ENCODE measurements at regions not wholly inside any gene's neighbourhood (a gene's known extent, or its start where the extent isn't known, plus 50 kb on each side); places are given as distances from the start of the nearest gene placed in this dataset.

DNA sequence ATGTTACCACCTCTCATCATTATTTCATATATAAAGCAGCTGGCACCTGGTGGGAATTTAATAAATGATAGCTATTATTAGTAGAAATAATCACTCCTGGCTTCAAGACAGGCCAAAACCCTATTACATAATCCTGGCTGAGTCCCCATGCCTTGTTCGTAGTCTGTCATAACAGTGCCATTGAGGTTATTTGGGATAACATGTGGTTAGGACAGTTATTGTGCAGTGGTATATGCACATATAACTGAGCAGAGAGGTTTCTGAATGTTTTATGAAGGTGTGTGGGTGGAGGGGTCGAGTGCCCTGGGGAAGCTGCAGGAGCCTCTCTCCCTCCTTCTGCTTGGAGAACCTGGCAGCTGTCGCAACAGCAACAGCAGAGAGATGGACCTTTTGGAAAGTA, 162.4 kb upstream of the NABP1 start:
- Histone ChIP-seq H3K4me1 (ENCODE audit: low read depth) (no peaks in the 10 kb centered on the region), H3K36me3 (ENCODE audit: low read depth) (no peaks in the 10 kb centered on the region), H3K9me3 (no peaks in the 10 kb centered on the region), H3K4me3 (no peak overlapping the region)
- TF ChIP-seq, protein P1, sequence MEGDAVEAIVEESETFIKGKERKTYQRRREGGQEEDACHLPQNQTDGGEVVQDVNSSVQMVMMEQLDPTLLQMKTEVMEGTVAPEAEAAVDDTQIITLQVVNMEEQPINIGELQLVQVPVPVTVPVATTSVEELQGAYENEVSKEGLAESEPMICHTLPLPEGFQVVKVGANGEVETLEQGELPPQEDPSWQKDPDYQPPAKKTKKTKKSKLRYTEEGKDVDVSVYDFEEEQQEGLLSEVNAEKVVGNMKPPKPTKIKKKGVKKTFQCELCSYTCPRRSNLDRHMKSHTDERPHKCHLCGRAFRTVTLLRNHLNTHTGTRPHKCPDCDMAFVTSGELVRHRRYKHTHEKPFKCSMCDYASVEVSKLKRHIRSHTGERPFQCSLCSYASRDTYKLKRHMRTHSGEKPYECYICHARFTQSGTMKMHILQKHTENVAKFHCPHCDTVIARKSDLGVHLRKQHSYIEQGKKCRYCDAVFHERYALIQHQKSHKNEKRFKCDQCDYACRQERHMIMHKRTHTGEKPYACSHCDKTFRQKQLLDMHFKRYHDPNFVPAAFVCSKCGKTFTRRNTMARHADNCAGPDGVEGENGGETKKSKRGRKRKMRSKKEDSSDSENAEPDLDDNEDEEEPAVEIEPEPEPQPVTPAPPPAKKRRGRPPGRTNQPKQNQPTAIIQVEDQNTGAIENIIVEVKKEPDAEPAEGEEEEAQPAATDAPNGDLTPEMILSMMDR (IDR thresholded peaks at IDR 0.05), result no peak
- intact Hi-C loops (cut with DNase I, micrococcal nuclease), result loop anchor here in 1 of 2 donors (10.0 kb wide), 1 partner anchor 351 kb away; no protein-coding TSS in a partner anchor
- DNase-seq (no peak), ATAC-seq (no peak)

DNA sequence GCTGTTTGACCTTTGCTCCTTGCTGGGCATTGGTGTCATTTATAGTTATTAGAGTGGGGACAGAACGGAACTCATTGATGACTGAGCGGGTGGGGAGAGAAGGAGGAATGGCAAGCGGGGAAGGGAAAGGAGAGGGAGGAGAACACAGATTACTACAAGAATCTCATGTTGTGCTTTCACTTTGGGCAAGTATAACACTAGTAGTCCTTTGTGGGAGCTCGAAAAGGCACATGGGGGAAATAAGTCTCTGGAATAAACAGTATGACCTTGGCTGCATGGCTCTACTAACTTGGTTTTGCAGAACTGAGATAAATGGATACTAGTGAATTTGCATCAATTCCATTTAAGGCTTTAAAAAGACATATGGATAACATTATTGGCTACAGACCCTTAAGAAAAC, 161.7 kb upstream of the NABP1 start:
- no peak for DNase-seq
- H3K36me3 ChIP-seq (ENCODE audit: low read depth), result no peaks in the 10 kb centered on the region
- H3K9me3 ChIP-seq, result no peaks in the 10 kb centered on the region
- H3K4me1 ChIP-seq (ENCODE audit: low read depth), result no peaks in the 10 kb centered on the region
- no peak overlapping the region for H3K4me3 ChIP-seq
- no peak for ATAC-seq
- TF ChIP-seq, protein P1 (IDR thresholded peaks at IDR 0.05), result no peak
- intact Hi-C loops (cut with DNase I, micrococcal nuclease), result loop anchor here in 1 of 2 donors (10.0 kb wide), 1 partner anchor 351 kb away; no protein-coding TSS in a partner anchor

DNA sequence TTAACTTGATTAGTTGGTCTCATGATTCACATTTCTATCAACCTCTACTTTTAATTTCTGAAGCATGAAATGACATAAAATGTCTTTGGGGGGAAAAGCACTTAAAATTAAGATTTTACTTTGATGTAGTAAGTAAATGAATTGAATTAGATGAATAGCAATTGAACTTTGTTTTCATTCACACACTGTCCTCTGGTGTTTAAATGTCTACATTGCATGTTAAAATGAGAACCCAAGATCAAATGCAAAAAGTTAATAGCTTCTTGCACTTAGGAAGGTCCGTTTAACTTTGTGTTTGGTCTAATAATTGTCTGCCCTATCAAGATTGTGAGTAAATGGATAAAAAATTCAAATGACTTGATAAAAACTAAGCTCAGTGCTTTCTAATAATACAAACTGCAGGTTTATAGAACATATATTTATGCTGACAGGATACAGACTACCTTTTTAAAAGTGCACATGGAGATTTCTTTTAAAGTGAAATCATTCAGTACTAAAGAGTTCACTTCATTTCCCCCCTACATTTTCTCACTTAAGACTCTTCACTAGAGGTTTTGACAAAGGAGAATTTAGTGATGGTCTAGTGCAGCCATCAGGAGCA, 156.2 kb upstream of the NABP1 start:
- Histone ChIP-seq H3K4me1 (ENCODE audit: low read depth) (no peaks in the 10 kb centered on the region), H3K9me3 (no peaks in the 10 kb centered on the region), H3K4me3 (no peak overlapping the region), H3K36me3 (ENCODE audit: low read depth) (no peaks in the 10 kb centered on the region)
- TF ChIP-seq, protein P1 (IDR thresholded peaks at IDR 0.05), result peak; percentile 37
- no peak for ATAC-seq
- DNase-seq, result no peak
- intact Hi-C loops (cut with DNase I, micrococcal nuclease), result loop anchor here in 1 of 2 donors (5.0 to 10.0 kb wide), 2 partner anchors 354 to 467 kb away; no protein-coding TSS in a partner anchor

DNA sequence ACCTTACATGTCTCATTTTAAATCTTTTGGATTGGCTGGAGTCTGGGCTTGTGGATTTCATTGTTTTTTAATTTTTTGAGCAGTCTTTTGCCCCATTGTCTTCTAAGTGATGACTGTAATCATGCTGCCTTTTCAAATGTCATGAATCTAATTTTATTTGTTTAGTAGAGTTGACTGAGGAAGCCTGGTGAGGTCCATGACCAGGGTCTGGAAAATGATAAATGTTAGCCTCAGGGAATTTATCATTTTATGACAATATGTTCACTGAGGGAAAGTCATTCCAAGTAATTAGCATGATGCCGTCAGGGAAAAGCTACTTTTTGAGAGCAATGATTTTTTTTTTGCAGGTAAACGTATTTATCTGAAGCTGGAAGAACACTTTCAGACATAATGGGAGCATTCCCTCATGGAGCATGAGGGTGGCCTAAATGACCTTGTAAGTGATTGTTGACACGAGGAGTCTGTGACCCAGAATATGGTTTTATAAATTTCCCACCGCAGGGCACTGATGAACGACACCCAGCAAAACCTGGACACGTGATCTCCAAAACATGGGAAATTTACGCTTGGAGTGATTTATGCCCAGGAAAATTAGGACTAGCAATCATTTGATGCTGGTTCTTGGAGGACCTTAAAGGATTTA, 155.3 kb upstream of the NABP1 start:
- ATAC-seq (no peak), DNase-seq (no peak)
- TF ChIP-seq, protein P1 (IDR thresholded peaks at IDR 0.05), result no peak
- intact Hi-C loops (cut with DNase I, micrococcal nuclease), result loop anchor here in 1 of 2 donors (5.0 to 10.0 kb wide), 2 partner anchors 355 to 468 kb away; no protein-coding TSS in a partner anchor
- Histone ChIP-seq H3K36me3 (ENCODE audit: low read depth) (no peaks in the 10 kb centered on the region), H3K4me1 (ENCODE audit: low read depth) (no peaks in the 10 kb centered on the region), H3K4me3 (no peak overlapping the region), H3K9me3 (no peaks in the 10 kb centered on the region)

DNA sequence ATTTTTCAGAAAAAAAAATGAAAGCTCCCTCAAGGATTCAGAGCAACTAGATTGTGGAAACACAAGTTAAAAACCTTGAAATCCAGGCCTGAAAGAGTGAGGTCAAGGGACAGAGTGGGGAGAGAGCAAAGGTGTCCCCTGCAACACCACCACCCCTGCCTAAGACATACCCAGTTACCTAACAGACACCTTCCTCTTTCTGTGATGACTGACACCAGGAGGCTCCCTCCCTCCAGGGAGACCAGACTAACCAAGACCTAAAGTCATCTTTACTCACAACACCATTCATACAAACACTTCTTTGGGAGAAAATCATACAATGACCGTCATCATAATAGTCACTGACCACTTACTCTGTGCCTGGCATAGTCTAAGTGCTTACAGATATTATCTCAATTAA, 151.8 kb upstream of the NABP1 start:
- TF ChIP-seq, protein P1 (IDR thresholded peaks at IDR 0.05), result no peak
- no peaks in the 10 kb centered on the region for H3K4me1 ChIP-seq (ENCODE audit: low read depth)
- ATAC-seq, result no peak
- H3K9me3 ChIP-seq, result no peaks in the 10 kb centered on the region
- intact Hi-C loops (cut with DNase I, micrococcal nuclease), result loop anchor here in 1 of 2 donors (10.0 kb wide), 1 partner anchor 471 kb away; no protein-coding TSS in a partner anchor
- no peak for DNase-seq
- H3K36me3 ChIP-seq (ENCODE audit: low read depth), result no peaks in the 10 kb centered on the region
- no peak overlapping the region for H3K4me3 ChIP-seq

All from mucosa of descending colon (tissue), 3 donors.